Fibroblast of the aortic adventitia (primary cell): ENCODE measurements at regions not wholly inside any gene's neighbourhood (a gene's known extent, or its start where the extent isn't known, plus 50 kb on each side); places are given as distances from the start of the nearest gene placed in this dataset.

Source experiments
- DNase-seq: peaks from one replicate; pipeline ENCODE4 v3.0.0-alpha.2; 2010; ENCODE audit warnings: low read depth
- H3K4me3 ChIP-seq: 2 replicates; pipeline ENCODE4 v1.5.1; 2011; ENCODE audit warnings: low read depth, mild to moderate bottlenecking, control low read depth, low read length, moderate library complexity
- CTCF ChIP-seq: IDR thresholded peaks from 2 replicates; pipeline ENCODE4 v1.5.1; 2011; ENCODE audit warnings: mild to moderate bottlenecking, low read length, control low read depth, inconsistent platforms; ENCODE audit not compliant: insufficient read depth

GRCh38 chr2:145091967-145092366 lies 572.0 kb upstream of the ZEB2 start:
- no peak overlapping the region for H3K4me3 ChIP-seq
- DNase-seq, result peak; percentile 56
- TF ChIP-seq CTCF, result no peak

GRCh38 chr2:145090841-145091761 lies 571.2 kb upstream of the ZEB2 start:
- no peak overlapping the region for H3K4me3 ChIP-seq
- DNase-seq, result peak; percentile 95
- TF ChIP-seq CTCF, result no peak

DNA sequence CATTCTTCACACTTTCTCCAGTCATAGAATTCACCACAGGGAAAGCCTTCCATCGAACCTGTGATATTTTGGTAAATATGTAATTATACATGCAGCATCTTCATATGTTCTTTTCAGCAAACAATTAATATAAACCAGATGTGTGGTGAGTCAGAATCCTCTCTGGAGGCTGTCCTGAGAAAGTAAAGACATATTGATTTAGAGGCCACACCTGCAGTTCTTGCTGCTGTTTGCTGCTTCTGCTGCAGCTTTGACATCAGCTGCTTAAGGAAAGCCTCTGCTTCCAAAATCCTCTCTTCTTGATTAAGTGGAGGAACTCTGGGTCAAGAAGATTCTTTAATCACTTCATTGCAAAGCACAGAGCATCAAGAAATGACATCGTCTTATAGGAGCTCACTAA lies 568.8 kb upstream of the ZEB2 start:
- DNase-seq, result no peak
- no peak overlapping the region for H3K4me3 ChIP-seq
- no peak for TF ChIP-seq CTCF

GRCh38 chr2:145086910-145087309 lies 567.0 kb upstream of the ZEB2 start:
- no peak overlapping the region for H3K4me3 ChIP-seq
- TF ChIP-seq CTCF, result no peak
- DNase-seq, result no peak

DNA sequence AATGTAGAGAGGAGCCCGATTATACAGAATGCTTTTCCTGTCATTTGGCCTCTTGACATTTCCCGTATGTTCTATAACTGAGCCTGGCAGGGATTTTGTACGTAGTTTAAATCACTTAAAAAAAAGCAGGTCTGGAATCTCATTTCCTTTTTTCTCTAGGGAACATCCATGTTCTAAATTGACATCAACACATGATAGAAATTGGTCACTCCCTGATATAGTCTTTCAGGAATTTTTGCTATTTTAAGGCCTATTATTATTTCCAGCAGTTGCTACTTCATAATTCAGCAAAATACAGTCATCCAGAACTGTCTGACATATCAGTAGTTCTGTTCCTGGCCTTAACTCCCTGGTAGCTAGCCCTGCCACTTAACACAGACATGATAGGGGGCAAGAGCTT lies 565.7 kb upstream of the ZEB2 start:
- peak; percentile 69 for DNase-seq
- TF ChIP-seq CTCF, result no peak
- H3K4me3 ChIP-seq, result no peak overlapping the region

DNA sequence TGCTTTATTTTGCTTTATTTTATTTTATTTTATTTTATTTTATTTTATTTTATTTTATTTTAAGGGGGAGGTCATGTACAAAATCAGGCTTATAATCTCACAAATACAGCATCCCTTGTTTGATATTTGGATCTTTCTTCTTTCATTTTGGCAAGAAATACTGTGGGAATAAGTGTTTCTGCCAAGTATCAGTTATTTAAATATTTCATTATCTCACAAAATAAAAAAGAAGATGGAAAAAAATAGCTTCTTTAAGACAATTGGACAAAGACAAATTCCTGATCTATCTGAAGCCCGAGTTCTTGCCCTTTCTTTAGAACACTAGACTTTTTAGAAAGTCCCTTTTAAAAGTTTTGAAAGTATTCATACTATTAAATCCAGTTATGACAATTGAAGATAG lies 560.5 kb upstream of the ZEB2 start:
- DNase-seq, result peak; percentile 36
- no peak overlapping the region for H3K4me3 ChIP-seq
- TF ChIP-seq CTCF, result no peak
